T47D (cell line): ENCODE measurements at regions not wholly inside any gene's neighbourhood (a gene's known extent, or its start where the extent isn't known, plus 50 kb on each side); places are given as distances from the start of the nearest gene placed in this dataset.
A peak's percentile ranks its signal among the peaks of the same experiment; 100 is the strongest.

Source experiments
- DNase-seq, 2 experiments: peaks; one replicate each; pipeline versions ENCODE4 v3.0.0 to v3.0.0-alpha.2; 2011 to 2012; ENCODE audit warnings: low read depth in 1 of 2, low spot score in 1 of 2
- JUND ChIP-seq: IDR thresholded peaks from 2 replicates; pipeline ENCODE4 v1.6.1; 2012; ENCODE audit warnings: low read depth
- in situ Hi-C: cut with HindIII; loops from 2 replicates; pipeline ENCODE4 v1.10.0; 2016; ENCODE audit warnings: low sequenced_read_pairs, low pct_unique_long_range_greater_than_20kb

DNA sequence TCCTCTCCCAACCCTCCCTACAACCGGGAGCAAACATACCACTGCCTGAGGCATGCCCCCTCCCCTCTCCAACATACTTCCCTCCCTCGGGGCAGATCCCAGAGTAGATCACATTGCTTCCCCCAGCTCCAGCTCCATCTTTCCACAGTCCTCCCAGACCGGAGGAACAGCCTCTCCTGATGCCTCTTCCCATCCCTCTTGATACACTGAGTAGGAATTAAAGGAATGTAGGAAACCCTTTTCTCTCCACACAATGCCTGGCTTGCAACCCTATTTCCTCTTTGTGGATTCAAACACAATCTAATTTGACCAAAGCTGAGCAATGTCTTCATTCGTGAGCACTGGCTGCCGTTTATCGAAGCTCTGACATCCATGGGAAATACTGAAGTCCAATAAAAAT lies 339.8 kb downstream of the BCOR start:
- in situ Hi-C loops: no loop called here
- DNase-seq: no peak

DNA sequence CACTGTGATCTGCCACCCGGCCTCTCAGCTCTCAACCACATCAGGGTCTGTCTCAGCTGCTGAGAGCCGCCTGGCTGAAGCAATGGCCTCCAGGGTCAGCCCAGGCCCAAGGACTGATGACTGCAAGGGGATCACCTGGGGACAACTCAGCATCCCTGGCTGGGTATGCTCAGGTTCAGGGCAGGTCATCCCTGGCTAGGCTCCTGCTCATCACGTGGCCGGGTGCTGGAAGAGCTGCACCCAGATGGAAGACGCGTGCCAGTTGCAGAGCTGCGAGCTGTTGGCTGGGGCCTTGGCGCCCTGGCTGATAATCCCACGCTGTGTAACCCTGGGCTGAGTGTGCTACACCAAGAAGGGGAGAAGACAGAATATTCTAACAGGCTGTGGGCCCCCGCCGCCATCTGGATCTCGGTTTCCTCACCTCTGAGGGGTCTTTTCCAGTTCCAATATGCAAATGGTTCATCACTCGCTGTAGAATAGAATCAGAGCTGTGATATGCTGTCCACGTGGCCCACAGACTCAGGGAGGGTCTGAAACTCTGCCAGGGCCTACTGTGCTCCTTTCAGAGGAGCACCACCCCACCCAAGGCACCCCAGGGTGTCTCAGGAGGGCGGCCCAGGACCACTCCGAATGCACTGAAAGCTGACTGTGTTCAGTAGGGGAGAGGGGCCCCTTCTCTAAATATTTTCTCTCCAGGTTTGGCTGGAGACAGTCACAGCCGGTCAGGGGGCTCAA lies 338.8 kb downstream of the BCOR start:
- no peak for DNase-seq
- in situ Hi-C loops: no loop called here
- TF ChIP-seq JUND: no peak

More for the DNA sequence above, 339.8 kb downstream of the BCOR start:
- no peak for TF ChIP-seq JUND

- DNase-seq: peak; percentile 51 to 76
- no peak for TF ChIP-seq JUND
- in situ Hi-C loops: no loop called here
These were observed 338.1 kb downstream of the BCOR start for GRCh38 chrX:39759526-39760224.

GRCh38 chrX:39760930-39761329 lies 336.8 kb downstream of the BCOR start:
- in situ Hi-C loops: no loop called here
- no peak for DNase-seq
- no peak for TF ChIP-seq JUND

- in situ Hi-C loops: no loop called here
- no peak for DNase-seq
- no peak for TF ChIP-seq JUND
These were observed 335.4 kb downstream of the BCOR start for GRCh38 chrX:39762266-39762841.

DNA sequence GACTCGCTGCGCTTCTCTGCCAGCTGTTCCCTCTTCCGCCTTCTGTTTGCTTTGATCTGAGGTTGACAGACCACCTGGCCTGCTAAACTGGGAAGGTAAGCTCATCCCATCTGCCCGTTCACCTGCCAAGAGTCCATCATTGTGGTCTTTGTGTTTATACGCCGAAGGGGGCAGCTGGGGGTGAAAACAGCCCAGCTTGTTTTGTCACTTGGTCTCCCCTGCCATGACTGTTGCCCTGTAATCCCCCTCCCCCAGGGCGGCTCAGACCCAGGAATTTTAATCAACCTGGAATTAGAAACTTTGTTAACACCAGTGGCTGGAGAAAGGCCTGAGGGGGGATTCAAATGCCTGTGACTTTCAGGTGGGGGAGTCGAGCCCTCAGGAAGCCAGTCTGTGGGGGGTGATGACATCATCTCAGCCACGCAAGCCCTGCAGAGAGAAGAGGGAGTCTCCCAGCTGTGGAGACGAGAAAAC lies 333.3 kb downstream of the BCOR start:
- no peak for TF ChIP-seq JUND
- in situ Hi-C loops: no loop called here
- no peak for DNase-seq

DNA sequence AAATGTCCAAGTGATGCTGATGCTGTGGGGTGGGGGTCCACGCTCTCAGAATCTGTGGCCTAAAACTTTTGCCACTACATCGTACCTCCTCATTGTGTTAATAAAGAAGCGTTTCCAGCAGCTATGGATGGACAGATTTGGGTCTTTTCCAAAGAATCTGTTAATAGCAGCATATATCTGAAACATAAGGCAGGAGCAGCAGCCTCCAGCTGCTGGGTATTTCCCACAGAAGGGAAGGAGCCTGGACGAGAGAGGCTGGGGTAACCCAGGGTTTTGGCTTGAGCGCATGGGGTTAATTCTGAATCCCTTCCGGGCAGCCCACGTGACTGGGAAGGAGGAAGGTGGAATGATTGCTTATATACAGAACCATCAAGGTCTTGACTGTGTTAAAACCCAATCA lies 332.4 kb downstream of the BCOR start:
- no peak for DNase-seq
- TF ChIP-seq JUND: no peak
- in situ Hi-C loops: no loop called here

DNA sequence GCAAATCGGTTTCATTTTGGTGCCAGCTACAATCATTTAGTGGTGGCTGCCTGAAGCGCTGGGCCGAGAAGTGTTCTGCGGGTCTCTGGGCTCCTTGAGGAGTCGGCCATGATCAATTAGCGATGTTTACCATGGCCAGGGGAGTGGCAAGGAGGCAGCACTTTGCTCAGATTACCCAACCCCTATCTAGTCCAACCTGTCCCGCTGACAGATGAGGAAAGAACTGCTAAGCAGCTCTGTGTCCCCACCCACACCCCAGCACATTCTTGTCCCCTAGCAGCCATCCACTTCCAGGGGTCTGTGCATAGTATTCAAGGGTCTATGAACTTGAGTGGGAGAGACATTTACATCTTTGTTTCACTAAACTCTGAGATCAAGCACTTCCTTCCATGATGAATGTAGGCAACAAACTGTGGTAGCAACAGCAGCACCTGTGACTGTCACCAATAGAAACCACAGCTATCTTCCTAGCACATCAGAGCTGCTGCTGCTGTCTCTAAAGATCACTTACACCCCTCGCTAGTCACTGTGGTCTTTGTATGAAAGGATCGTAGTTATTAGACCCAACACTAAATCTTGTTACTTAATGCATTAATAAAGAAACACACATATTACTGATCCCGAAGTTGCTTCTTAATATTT lies 331.6 kb downstream of the BCOR start:
- in situ Hi-C loops: no loop called here
- no peak for DNase-seq
- no peak for TF ChIP-seq JUND

GRCh38 chrX:39766855-39767254 lies 330.9 kb downstream of the BCOR start:
- DNase-seq: no peak
- in situ Hi-C loops: no loop called here
- TF ChIP-seq JUND: no peak

DNA sequence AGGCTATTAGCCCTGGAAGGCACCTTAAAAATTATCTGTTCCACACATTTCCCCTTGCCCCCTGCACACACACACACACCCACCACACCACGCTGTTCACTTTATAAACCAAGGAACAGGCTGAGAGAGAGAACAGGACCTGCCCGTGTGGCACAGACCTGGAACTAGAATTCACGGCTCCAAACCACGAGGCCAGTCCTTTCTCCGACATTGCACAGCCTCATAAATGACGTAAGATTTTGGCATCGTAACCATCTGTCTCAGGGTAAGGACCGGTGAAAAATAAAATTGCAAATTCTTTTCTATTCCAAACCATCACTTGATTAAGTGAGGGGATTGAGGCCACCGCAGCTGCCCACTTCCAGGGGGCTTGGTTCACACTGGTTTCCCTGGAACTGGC lies 330.3 kb downstream of the BCOR start:
- in situ Hi-C loops: no loop called here
- DNase-seq: no peak
- no peak for TF ChIP-seq JUND

DNA sequence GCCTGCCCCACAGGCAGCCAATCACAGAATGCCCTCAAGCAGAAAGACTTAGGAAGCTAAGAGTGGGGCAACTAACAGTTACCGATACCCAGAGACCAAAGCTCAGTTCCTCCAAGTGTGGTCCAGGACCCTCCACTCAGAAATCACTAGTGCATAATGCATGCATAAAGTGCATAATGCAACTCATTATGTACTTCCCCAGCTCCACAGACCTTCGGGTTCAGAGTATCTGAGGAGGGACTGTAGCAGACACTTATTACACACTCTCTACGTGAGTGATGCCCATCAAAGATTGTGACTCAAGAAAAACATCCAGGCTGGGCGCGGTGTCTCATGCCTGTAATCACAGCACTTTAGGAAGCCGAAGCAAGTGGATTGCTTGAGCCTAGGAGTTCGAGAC lies 328.0 kb downstream of the BCOR start:
- no peak for DNase-seq
- TF ChIP-seq JUND: no peak
- in situ Hi-C loops: no loop called here

GRCh38 chrX:39771089-39771488 lies 326.7 kb downstream of the BCOR start:
- in situ Hi-C loops: no loop called here
- no peak for TF ChIP-seq JUND

More at GRCh38 chrX:39771089-39771488, 326.7 kb downstream of the BCOR start:
- no peak for DNase-seq
